NCI-H1436 (cell line): ENCODE measurements at regions not wholly inside any gene's neighbourhood (a gene's known extent, or its start where the extent isn't known, plus 50 kb on each side); places are given as distances from the start of the nearest gene placed in this dataset.

Source experiments
- DNase-seq: peaks from one replicate; lab custom pipeline; 2025; lab: John Stamatoyannopoulos, UW

DNA sequence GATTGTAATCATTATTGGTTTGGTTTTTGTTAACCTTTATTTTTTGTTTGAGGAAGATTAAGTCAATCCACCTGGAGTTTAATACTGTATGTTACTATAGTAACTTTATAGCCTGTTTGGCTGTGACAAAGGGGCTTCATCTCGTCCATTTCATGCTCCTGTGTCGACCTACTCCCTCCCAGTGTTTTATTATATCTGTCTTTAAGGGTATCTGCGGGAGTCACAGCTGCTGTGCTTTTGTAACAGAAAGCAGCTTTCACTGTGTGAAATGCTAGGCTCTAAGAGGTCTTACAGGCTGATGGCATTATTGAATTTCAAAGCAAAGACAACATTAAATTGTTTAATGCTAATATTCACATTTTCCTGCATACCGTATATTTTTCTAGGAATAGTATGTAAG is 698.0 kb upstream of the POU3F2 start:
- no peak for DNase-seq

DNA sequence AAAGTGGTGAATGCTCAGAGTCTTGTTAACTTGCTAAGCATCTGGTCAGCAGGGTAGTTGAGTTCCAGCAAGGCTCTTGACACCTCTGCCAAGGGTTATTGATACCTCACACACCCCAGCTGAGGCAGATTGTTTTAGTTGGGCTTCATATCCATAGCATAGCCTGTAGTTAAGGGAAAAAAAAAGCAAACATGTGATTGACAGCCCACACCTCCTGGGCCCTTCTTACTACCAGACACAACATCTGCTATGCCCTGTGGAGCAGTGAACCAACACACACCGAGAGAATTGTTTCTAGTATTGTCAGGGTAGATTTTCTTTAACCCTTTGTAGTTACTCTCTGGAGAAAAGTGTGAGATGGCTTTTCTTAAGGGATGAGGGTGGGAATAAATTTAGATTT is 697.0 kb upstream of the POU3F2 start:
- DNase-seq: no peak

- DNase-seq: no peak
These were observed 691.5 kb upstream of the POU3F2 start for GRCh38 chr6:98142839-98143238.

DNA sequence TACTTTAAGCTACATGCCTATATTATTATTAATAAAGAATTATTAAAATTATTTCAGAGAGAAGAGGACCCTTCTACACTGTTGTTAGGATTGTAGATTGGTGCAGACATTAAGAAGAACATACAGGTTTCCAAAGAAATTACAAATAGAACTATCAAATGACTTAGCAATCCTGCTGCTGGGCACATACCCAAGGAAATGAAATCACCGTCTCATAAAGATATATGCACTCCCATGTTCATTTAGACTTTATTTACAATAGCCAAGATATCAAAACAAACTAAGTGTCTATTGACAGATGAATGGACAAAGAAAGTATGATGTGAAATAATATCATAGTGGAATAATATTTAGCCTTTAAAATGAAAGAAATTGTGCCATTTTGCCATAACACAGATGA is 687.7 kb upstream of the POU3F2 start:
- DNase-seq: no peak

DNA sequence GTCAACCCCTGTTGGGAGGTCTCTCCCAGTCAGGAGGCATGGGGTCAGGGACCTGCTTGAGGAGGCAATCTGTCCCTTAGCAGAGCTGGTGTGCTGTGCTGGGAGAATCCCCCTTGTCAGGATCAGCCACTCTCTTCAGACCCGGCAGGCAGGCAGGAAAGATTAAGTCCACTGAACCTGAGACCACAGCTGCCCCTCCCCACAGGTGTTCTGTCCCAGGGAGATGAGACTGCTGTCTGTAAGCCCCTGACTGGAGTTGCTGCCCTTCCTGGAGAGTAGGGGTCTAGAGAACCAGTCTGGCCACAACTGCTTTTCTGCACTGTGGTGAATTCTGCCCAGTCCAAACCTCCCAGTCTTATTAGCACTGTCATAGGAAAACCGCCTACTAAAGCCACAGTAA is 677.8 kb upstream of the POU3F2 start:
- DNase-seq: no peak

- DNase-seq: no peak
These were observed 654.8 kb upstream of the POU3F2 start for GRCh38 chr6:98179606-98180005.

- DNase-seq: no peak
These were observed 634.3 kb upstream of the POU3F2 start for GRCh38 chr6:98200084-98200483.

DNA sequence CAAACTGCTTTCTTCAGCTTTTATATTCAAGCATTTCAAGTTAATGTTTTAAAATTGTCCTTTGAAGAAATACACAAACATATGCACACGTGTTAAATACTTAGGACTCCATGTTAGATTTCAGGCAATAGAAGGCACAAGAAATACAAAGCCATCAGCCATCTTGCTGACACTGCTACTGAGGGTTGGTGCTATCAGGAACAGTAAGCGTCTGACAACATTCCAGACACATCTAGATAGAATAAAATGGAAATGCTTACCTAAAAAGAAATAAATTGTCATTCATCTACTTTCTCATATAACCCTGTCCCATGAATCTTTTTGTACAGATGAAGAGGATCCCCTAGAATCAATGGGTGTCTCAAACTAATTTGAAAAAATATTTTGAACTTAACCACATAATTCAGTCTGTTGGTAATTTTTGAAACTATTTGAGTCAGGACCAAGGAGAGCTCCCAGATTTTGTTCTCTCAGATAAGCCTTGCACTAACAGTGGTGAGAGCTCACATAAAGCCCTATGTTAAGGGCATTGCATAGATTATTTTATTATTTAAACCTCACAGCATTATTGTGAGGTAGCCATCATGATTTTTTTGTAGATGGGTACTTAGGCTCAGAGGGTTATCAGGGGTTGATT is 631.1 kb upstream of the POU3F2 start:
- no peak for DNase-seq

DNA sequence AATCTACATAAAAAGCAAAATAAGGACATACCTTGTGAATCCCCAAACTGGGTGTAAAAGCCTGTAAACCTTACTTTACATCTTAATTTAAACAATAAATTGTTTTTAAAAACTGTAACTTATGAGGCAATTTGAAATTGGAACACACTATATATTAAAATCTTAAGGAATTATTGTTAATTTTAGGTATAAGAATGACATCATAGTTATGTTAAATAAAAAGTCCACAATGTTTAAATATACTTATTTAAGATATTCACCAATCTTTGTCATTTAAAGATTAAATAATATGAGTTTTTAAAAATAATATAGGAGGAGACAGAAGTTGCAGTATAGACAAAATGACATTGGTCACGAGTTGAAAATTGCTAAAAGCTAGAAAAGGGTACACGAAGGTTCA is 621.9 kb upstream of the POU3F2 start:
- DNase-seq: no peak

DNA sequence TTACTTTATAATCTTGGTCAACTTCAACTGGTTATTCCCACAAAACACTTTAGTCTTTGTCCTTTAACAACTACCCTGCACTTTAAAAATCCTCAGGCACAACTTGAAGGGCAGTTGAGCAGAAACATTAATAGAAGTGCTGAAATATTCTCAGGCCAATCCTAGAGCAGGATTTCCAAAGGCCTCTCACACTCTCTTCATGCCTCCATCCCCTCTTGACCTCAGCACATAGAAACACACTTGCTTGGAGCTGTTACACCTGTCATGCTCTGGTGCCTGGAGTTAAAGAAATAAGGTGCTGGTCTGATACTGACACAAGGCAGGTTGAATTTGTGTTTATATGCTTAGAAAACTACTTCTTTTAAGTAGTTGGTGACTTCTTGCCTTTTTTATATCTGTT is 618.8 kb upstream of the POU3F2 start:
- no peak for DNase-seq

GRCh38 chr6:98230250-98230649 is 604.1 kb upstream of the POU3F2 start:
- no peak for DNase-seq

- DNase-seq: no peak
These were observed 595.3 kb upstream of the POU3F2 start for GRCh38 chr6:98239057-98239456.

GRCh38 chr6:98241630-98242029 is 592.7 kb upstream of the POU3F2 start:
- DNase-seq: no peak

DNA sequence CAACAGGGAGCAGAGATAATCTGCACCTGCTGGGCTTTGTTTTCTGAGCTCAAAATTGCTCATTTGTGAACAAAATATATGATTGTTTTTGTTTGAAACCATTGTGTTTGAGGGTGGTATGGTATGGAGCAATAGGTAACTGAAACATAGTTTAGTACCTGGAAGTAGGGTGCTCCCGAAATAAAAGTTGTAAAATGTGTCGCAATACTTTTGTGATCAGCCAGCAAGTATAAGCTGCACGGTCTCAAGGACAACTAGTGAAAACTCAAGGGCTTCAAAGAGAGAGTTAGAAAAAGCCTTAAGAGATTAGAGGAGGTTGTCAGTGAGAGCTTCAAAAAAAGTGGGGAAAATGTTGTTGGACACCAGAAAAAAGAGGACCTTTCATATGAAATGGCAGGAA is 579.8 kb upstream of the POU3F2 start:
- no peak for DNase-seq

DNA sequence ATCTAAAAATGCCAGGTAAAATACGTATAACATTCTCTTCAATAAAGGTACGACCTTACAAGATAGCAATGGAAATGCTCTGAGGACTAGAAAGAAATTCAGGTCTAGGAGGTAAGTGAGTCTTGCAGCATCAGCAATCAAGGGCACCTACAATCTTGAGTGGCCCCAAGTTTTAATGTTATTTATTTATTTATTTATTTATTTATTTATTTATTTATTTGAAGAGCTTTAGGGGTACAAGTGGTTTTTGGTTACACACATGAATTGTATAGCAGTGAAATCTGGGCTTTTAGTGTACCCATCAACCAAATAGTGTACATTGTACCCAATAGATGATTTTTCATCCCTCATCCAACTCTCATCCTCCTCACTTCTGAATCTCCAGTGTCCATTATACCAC is 574.0 kb upstream of the POU3F2 start:
- DNase-seq: no peak

DNA sequence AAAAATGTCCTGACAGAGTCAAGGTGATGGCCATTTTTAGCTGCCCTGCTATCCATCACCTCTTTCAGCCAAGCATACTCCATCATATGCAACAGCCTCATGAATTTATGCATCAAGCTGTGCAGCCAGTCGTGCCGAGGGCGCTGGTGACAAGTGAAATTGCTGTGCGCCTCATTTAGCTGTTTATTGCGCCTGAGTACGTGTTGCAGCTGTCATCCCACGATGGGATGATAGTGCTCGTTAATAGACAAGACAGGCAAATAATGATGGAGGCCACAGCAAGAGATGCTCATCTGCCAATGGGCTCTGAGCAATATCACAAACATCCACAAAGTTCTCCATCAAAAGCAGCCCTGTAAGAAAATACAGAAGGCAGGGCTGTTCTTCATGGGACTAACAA is 562.3 kb upstream of the POU3F2 start:
- no peak for DNase-seq

DNA sequence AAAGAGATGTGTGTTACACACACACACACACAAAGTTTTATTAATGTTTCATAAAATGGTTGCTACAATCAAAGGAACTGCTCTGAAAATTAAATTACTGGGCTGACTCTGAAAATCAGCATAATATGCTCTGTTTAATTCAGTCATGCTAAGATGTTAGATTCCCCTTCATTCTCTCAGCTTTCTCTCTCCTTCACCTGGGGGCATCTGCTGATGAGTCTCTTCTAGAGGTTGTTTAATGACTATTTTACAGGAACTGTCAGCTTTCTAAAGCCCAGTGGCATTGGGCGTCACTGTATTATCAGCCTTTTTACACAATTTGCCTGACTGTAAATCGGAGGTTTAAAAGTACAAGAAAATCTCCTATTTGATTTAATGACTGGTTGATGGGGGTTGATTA is 559.7 kb upstream of the POU3F2 start:
- DNase-seq: no peak

- DNase-seq: no peak
These were observed 553.9 kb upstream of the POU3F2 start for GRCh38 chr6:98280492-98280891.

DNA sequence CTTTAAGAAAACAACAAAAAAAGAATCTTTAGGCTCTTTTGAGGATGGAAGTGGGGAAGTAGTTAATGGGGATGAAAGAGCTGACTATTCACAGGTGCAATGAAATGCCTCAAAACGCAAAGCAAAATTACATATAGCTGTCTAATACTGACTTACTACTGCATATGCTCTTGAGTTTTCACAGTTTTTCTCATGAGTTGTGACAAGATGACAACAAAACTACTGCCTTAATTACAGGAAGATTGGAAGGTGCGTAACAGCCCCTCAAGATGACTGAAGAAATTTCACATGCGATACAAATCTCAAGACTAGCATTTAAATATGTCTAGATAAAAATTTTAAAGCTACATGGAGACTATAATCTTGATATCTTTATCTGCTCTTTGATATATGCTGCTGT is 547.8 kb upstream of the POU3F2 start:
- DNase-seq: no peak

- DNase-seq: no peak
These were observed 546.5 kb upstream of the POU3F2 start for GRCh38 chr6:98287876-98288275.

DNA sequence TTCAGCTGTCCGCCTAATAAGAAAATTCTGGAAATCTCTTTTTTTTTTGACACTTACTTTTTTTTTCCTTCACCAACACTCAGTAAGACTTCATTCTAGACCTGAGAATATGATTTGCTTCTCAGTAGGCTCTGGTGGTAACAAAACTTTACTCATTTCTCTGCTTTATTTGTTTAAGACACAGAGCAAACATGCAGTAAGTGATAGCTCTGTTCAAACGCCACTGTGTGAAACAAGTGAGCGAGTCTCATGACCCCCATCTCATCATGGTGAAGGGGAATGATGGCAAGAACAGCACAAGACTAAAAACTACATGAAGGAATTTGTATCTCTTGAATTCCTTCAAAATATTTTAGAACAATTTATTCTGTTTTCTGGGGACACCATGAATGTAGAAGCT is 541.6 kb upstream of the POU3F2 start:
- DNase-seq: no peak

- DNase-seq: no peak
These were observed 538.7 kb upstream of the POU3F2 start for GRCh38 chr6:98295515-98296175.

GRCh38 chr6:98308564-98308963 is 525.8 kb upstream of the POU3F2 start:
- no peak for DNase-seq

DNA sequence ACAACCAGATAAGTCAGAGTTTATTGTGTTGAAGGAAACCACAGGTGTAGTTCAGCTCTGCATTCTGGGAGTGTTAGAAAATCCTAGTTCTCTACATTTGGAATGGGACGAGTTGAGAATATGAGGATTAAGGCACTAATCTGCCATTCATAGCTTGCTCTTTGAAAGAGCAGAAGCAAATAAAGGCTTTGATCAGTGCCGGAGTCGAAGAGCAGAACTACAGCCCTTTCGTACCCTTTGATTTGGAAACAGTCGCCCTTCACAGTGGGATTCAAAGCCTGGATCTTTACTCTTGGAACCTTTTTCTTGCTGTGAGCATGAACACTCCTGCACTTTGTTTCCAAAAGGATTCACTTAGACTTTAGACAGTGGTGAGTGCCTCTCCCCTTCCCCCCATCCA is 523.9 kb upstream of the POU3F2 start:
- no peak for DNase-seq
